Left ventricle myocardium superior (tissue), 1 donor: ENCODE measurements at regions not wholly inside any gene's neighbourhood (a gene's known extent, or its start where the extent isn't known, plus 50 kb on each side); places are given as distances from the start of the nearest gene placed in this dataset.

Experiments
- ATAC-seq: fragments of 200-7000 bp; cut with Tn5 transposase; one replicate; pipeline ENCODE4 v1.9.1; 2020; ENCODE audit warnings: mild to moderate bottlenecking, moderate library complexity
- DNase-seq: peaks from one replicate; pipeline ENCODE4 v3.0.0-alpha.2; 2020
- intact Hi-C: fragments of 100-400 bp; cut with micrococcal nuclease; formaldehyde crosslinking; loops from one replicate; pipeline ENCODE4 v1.11.0; 2022
- donor health status: DM: no; HTN: yes; CAD: no; lungs with severe emphysema.

DNA sequence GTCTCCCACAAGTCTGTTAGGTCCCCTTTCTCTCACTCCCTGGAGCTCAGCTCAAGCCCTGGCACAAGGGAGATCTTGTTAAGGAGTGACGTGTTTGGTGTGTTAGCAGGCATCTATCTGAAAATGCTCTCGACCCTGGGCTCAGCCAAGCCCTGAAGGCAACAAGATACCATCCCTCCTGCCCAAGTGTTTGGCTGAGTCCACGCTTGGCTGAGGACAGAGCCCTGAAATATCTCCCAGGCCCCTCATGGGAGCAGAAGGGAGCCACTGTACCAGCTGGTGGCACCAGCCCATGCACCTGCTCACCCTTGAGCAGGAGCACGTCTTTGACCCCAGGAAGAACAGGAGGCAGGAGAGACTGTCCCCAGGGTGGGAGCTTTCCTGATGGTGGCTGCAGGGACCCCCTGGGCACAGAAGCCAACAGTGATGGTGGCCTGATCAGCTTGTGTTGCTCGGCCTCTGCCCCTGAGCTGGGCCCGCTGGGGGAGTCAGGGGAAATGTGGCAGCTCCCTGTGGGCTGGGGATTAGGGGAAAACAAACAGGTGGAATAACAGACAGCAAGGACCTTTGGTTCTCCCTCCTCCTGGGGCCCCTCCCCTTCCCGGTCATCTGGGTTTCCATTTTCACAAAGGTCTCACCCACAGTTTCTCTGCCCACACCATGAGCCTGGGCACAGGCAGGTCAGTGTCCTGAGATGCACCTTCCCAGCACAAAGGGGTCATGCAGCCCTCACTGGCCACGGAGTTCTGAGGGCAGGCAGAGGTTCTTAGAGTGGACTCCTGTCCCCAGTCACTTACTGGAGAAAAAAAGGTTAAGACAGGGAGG is 91.6 kb downstream of the RHOB start:
- intact Hi-C loops = no loop called here
- ATAC-seq (peak; percentile 70), DNase-seq (no peak)

DNA sequence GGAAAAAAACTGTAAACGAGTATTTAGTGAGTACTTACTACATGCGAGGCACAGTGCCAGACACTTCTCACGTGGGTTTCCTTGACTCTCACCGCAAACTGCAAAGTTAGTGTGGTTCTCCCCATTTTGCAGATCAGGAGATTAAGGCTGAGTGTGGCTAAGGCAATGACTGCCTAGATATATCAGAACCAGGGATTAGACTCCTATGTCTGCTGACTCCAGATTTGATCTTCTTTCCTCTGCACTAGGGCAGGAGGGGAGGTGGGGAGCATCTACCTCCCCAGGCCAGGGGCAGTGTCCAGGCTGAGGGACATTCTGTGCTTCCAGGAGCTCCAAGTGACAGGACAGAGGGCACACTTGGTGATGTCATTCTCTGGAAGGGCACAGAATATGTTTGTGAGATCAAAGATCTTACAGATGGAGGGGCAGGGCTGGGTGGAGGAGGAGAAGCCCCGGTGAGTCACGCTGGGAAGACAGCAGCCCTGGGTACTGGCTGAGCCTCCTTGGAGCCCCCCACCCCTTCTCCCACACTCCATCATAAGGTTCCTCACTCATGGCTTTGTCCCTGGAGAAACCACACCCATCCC is 92.4 kb downstream of the RHOB start:
- intact Hi-C loops = no loop called here
- no peak for DNase-seq
- ATAC-seq = no peak

DNA sequence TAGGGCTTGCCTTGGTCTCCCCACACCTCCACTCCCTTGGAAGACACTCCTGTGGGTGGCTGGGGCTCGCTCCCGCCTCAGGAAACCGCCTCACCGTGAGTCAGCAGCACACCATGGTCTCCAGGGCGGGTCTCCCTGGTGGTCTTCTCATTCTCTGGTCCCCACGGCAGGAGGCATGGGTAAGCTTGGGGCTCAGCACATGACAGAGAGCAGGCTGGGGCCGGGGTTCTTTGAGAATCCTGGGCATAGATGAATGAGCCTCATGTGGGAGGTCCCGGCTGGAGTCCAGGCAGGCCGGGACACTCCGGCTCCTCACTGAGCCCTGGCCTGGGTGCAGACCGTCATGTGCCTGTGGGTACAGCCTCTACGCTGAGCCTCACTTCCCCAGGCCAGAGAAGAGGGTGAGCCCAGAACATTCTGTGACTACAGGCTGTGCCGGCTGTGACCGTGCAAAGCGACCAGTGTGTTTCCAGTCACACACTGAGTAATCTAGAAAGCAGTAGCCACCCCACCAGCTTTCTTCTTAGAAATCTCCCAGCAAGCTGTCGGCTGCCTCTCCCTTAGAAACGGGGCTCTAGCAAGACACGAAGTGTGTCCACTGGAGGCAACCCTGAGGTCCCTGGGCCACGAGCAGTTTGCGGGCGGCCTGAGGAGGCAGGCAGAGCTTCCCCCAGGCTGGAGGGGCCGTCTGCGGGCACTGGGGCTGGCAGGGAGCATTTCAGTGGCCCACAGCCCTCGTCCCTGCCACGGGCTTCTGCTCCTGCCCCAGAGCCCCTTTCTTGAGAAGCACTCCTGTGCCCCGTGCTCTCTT is 93.1 kb downstream of the RHOB start:
- DNase-seq (no peak), ATAC-seq (peak; percentile 21)
- intact Hi-C loops = no loop called here

DNA sequence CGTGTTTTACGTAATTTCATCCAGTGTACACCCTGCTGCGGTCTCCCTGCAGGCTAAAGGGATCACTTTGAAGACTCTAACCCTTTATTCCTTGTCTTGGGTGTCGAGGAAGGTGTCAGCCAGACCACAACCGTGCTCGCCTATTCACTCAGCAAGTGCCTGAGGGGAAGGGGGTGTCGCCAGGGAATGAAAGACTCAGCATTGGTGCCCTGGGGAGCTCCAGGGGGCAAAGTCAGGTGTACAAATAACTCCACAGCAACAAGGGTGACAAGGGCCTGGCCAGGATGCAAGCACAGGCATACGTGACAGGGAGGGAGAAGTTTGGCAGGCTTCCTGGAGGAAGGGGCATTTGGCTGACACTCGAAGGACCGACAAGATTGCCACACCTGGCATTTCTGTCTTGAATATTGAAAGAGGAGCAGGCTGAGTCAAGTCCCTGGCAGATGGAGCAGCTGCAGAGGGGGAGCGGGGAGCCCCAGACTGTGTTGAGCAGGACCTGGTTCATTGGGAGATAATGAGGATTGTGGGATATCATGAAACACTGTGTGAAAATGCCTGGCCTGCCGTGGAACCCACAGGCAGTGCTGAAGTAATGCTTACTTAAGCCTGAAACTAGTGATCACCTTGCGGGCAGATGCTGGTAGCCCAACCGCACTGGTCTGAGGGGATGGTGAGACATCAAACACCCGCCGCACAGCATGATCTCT is 93.9 kb downstream of the RHOB start:
- no peak for ATAC-seq
- intact Hi-C loops = no loop called here
- no peak for DNase-seq

DNA sequence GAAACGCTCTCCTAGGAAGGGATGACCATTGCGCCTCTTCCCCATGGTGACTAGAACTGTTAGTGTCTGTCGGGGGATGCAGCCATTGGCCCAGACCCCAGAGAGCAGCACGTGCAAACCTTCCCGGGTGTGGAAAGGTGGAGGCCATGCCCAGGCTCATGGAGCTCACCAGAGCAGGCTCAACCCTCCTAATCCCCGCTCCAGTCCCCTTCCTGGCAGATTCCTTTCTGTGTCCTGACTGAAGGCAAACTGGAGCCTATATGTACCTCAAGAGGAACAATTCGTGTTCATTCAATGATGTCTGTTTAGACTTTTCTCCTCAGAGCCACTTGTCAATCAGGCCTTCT is 94.4 kb downstream of the RHOB start:
- intact Hi-C loops = no loop called here
- ATAC-seq (no peak), DNase-seq (no peak)

DNA sequence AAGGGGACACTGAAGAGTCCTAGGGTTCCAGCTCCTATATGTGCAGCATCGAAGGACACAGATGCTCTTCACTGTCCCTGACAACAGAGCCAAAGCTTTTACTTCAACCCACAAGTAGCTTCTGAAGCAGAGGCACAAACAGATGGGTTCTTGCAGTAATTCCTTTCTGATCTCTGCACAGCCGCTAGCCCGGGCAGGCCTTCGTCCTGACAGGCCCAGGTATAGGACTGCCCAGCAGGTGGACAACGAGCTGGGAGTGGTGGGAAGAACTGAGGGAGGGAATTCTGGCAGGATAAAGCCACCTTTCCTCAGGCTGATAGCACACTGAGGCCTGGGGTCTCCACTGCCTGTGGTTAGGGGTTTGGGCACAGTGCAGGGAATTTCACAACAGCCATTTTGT is 94.8 kb downstream of the RHOB start:
- intact Hi-C loops = no loop called here
- DNase-seq (no peak), ATAC-seq (no peak)

DNA sequence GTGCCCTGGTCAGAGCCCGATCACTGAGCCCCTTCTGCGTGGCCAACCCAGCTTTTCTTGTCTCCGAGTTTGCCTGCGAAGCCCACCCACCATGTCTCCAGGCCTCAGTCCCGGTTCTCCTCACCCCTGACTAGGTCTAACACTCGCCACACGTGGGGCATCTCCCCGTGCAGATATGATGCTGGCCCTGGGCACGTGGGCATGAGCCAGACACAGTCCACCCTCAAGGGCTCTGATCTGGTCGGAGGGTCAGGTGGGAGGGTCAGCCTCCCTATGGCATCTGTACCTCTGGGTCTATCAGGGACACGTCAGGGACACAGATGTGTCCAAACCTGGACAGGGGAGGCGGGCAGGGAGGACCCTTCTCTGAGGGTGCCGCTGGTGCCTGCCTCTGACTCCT is 95.4 kb downstream of the RHOB start:
- intact Hi-C loops = no loop called here
- no peak for DNase-seq
- ATAC-seq = no peak

DNA sequence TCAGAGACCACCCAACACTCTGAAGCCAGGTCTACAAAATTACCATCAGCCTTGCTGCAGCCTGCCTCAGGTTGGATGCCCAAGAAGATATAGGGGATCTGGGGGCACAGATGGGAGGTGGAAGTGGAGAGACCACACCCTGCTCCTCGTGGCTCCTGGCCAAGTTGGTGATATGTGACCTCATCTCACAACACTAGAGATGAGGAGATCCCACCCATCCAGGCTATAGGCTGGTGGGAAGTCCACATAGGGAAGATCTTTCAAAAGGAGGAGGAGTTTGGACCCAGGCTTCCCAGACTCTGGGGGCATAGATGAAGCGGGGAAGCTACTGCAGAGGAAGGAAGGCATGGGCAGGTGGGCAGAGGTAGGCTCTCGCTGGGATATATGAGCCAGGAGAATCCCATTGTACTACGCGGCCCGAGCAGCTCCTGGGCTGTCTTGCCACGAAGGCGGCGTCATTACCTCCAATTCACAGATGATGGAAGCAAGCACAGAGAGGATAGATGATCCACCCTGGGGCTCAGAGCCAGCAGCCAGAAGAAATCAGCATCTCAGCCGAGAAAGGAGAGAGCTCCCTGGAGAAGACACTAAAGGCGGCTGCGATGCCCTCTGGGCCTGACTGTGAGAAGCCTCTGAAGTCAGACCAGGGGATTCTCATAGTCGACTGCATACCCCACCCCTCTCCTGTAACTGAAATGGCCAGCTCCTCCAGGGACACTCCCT is 96.0 kb downstream of the RHOB start:
- ATAC-seq = peak; percentile 14
- intact Hi-C loops = no loop called here
- no peak for DNase-seq

DNA sequence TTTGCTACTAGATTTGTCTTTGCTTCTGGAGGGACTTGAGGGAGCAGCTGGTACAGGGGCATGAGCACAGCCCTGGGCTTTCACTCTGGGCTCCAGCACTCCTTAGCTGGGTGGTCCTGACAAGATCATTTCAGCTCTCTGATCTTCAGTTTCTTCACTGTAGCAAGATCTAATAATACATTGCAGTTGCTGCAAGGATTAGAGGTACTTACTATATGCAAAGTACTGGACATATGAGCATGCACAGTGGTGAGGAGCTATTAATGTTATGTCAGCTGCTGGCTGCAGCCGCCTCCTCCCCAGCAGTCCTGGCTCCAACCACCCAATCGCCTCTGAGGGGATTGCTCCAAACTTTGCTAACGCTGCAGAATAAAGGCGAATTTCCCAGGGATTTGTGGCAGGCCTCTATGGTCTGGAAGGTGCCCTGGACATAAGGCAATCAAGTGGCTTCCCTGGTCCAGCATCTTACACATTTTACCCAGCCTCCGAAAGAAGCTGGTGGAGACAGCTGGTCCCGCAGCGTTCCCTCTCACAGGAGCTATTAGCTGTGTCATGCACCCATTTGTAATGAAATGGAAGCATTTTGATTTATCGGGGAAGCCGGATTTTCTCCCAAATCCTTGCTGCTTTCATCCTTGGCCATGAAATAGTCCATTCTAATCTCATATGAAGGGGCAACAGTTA is 96.7 kb downstream of the RHOB start:
- peak; percentile 56 for ATAC-seq
- intact Hi-C loops = no loop called here
- no peak for DNase-seq

DNA sequence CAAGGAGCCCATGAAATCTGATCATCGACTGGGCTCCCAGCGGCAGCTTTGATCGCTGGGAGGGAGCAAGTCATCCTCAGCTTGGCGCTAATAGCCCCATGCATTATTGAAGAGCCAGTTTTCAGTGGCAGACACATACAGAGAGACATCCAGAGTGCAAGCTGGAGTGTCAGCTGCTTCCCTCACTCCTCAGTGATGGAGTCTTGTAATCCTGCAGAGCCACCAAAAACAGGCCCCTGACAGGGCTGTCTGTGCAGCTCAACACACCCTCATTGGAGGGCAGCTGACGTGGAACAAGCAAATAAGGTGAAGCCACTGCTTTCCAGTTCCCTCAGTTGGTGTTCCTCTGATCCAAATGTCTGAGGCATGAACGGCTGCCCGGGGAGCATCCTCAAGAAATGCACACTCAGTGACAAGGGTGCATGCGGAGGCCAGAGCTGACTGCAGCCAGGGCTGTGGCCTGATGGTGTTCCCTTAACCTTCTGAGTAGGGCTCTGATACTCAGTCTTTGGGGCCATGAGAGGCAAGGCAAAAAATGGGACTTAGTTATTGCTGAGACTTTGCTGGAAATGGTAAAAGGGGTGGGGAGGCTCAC is 97.4 kb downstream of the RHOB start:
- ATAC-seq (no peak), DNase-seq (no peak)
- intact Hi-C loops = no loop called here

DNA sequence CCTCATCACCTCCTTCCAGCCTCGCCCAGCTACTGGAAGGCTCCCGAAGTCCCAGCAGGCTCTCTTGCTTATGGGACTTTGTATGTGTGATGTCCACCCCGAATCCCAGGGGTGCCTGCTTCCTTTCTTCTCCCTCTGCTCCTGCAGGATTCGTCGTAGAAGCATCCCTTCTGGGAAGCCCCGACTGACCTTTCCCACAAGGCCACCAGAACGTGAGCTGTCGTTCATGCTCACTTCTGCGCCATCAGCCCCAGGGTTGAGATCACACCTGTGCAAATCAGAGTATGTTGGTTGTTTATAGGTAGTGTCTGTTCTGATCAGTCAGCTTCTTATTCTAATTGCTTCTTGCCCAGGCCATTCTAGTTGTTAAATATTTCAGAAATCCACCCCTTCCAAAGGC is 101.8 kb downstream of the HS1BP3 start:
- no peak for DNase-seq
- intact Hi-C loops = no loop called here
- ATAC-seq = no peak

DNA sequence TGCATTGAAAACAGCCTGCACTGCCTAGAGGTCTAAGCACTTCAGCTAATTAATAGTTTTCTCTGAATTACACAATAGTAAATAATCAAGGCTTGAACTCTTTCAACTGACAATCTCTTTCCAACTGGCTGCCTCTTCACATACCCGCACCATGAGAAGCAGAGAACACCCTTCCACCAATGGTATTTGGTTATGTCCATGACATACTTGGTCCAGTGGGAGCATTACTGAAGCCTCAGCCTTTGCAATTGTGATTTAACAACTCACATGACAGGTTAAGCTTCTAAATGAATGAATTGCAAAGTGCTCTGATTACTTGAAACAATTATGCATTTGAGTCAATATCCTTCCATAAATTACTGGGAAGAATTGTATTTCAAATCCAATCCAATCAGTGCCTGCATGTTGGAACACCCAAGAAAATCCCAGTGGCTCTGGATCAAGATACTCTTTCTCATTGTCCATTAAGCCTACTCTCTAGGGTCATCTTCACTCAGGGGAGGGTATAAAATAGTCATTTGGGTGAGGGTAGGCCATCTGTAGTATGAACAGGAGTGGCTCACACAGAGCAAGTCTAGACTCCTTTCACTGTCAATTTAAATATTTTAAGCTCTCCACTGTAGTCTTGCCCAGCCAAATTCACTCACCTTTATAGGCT is 101.1 kb downstream of the HS1BP3 start:
- DNase-seq = no peak
- intact Hi-C loops = no loop called here
- ATAC-seq = no peak

DNA sequence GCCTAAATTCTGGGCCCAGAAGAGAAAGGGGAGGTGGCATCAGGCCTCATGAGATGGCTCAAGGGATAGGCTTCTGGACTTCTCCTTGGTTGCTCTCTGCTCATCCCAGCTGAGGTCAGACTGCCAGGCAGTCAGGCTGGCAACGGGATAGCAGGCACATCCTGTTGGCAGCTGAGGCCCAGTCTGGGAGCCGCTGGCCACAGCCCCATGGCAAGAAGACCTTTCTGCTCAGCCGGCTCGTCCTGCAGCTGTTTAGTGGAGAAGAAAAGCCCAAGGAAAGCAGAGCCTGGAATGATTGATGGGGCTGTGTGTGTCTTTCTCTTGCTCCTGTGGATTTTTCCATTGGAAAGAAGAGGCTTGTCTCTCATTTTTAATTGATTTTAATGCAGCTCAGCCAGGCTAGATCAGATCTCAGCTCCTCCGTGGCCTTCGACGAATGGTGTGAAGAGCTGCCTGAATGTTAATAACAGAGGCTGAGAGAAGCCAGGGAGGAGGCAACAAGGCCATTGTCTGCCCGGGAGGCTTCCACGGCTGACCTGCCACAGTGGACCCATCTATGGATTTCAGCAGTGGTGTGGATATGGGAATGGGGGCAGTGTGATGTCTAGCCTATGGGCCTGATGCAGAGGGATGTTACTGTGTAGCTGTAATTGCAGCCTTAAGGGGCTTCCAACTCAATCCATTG is 99.5 kb downstream of the HS1BP3 start:
- peak; percentile 87 for ATAC-seq
- intact Hi-C loops = no loop called here
- DNase-seq = peak; percentile 68

DNA sequence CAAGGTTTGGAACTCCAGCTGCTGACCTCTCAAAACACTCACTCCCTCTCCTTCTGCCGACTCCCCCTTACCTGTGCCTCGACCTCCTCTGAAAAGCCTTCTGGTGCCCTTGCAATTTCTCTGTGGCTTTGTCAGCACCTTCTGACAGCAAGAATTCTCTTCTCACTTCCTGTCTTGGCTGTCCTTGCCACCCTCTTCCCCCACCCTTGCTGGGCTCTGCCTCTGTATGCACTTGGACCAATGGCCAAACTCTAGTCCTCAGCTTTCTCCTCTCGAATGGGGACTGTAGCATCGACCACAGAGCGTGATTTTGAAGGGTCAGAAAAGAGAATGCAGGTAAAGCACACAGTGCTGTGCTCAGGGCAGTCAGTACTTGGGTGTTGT is 99.0 kb downstream of the HS1BP3 start:
- intact Hi-C loops = no loop called here
- DNase-seq = no peak
- ATAC-seq = no peak

DNA sequence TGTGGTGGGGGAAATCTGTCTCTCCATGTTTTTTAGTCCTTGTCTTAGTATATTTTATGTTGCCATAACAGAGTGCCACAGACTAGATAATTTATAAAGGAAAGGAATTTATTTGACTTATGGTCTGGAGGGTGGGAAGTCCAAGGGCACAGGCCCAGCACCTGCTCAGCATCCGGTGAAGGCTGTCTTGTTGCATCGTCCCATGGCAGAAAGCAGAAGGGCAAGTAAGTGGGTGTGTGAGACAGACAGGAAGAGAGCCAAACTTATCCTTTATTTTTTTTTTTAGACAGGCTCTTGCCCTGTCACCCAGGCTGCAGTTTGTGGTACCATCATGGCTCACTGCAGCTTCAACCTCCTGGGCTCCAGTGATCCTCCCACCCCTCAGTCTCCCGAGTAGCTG is 98.1 kb downstream of the HS1BP3 start:
- DNase-seq (no peak), ATAC-seq (no peak)
- intact Hi-C loops = no loop called here

DNA sequence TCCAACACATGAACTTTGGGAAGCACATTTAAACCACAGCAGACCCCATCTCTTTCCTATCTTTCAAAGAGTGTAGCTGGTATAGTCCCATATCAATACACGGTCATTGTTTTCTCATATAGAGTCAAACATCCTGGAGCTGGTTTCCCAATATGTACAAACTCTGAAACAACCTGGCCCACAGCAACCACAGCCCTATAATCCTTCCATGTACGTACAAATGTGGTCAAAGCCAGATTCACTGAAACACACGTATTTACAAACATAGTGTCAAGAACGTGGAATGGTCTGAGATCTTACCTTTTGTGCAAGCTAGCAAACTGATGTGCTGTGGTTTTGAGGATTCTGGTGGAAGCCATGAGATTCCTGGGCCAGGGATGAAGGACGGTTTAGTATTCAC is 97.3 kb downstream of the HS1BP3 start:
- no peak for DNase-seq
- intact Hi-C loops = no loop called here
- ATAC-seq = no peak

DNA sequence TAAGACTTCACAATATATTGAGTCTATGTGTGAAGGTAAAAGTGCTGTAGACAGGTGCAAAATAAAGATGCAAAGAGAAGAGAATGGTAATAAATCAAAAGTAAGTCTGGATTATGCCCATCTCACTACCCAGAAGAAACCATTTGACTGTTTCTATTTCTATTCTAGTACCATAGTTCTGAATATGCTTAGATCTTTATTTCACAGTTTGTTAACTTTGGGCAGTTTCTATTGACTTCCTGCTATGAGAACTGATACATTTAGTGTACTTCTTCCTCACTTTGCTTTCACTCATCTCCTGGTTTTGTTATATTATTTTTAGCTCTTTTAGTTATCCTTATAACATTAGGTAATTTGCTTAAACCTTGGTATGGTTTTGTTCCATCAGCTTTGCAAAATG is 94.9 kb downstream of the HS1BP3 start:
- no peak for ATAC-seq
- intact Hi-C loops = no loop called here
- DNase-seq = no peak
